ENCODE measurements at regions not wholly inside any gene's neighbourhood (a gene's known extent, or its start where the extent isn't known, plus 50 kb on each side); places are given as distances from the start of the nearest gene placed in this dataset.

GRCh38 chr18:78688916-78689315 is 290.7 kb upstream of the SALL3 start:
- TF ChIP-seq CTCF (conservative IDR thresholded peaks at IDR 0.05; ENCODE audit: low read depth, low read length): no peak
- H3K4me3 ChIP-seq (ENCODE audit: low read depth, low read length): no peak overlapping the region
- no peak for DNase-seq (ENCODE audit: low read depth)

DNA sequence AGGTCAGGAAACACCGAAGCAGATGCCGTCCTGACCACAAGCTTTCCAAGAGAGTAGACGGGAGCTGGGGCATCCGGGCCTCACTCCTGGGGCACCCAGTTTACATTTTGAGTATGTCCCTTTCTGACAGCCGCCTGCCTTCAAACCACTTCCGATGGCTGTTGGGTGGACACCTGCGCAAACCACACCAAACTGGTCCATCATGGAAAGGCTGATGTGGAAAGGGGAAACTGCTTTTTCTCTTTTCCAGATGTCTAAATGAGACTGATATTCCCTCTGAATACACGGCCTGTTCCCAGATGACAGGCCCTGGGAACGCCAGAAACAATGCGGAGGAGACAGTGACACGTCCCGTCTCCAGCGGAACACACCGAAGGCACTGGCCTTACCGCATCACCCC is 290.0 kb upstream of the SALL3 start:
- no peak overlapping the region for H3K4me3 ChIP-seq (ENCODE audit: low read depth, low read length)
- no peak for DNase-seq (ENCODE audit: low read depth)
- no peak for TF ChIP-seq CTCF (conservative IDR thresholded peaks at IDR 0.05; ENCODE audit: low read depth, low read length)

DNA sequence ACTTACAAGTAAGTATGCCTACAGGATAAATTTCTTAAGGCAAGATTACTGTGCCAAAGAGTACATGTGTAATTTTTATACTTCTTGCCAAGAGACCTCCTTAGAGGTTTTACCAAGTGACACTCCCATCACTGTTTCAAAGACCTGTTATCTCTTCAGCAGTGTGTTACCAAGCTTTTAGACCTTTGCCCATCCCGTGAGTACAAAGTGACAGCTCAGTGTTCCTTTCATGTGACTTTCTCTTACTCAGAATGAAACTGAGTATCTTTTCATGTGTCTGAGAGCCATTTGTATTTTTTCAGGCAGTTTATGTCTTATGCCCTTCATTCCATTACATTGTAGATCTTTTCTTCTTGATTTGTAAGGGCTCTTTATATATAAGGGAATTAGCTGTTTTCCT is 287.5 kb upstream of the SALL3 start:
- H3K4me3 ChIP-seq (ENCODE audit: low read depth, low read length): no peak overlapping the region
- no peak for TF ChIP-seq CTCF (conservative IDR thresholded peaks at IDR 0.05; ENCODE audit: low read depth, low read length)
- DNase-seq (ENCODE audit: low read depth): no peak

- TF ChIP-seq CTCF (conservative IDR thresholded peaks at IDR 0.05; ENCODE audit: low read depth, low read length): no peak
- no peak for DNase-seq (ENCODE audit: low read depth)
- H3K4me3 ChIP-seq (ENCODE audit: low read depth, low read length): no peak overlapping the region
Observed at GRCh38 chr18:78693429-78693828, 286.2 kb upstream of the SALL3 start.

GRCh38 chr18:78696698-78697435 is 282.8 kb upstream of the SALL3 start:
- DNase-seq (ENCODE audit: low read depth): no peak
- TF ChIP-seq CTCF (conservative IDR thresholded peaks at IDR 0.05; ENCODE audit: low read depth, low read length): no peak

GRCh38 chr18:78697446-78697845 is 282.2 kb upstream of the SALL3 start:
- TF ChIP-seq CTCF (conservative IDR thresholded peaks at IDR 0.05; ENCODE audit: low read depth, low read length): no peak
- DNase-seq (ENCODE audit: low read depth): no peak
- no peak overlapping the region for H3K4me3 ChIP-seq (ENCODE audit: low read depth, low read length)

More at GRCh38 chr18:78696698-78697435, 282.8 kb upstream of the SALL3 start:
- H3K4me3 ChIP-seq (ENCODE audit: low read depth, low read length): no peak overlapping the region

DNA sequence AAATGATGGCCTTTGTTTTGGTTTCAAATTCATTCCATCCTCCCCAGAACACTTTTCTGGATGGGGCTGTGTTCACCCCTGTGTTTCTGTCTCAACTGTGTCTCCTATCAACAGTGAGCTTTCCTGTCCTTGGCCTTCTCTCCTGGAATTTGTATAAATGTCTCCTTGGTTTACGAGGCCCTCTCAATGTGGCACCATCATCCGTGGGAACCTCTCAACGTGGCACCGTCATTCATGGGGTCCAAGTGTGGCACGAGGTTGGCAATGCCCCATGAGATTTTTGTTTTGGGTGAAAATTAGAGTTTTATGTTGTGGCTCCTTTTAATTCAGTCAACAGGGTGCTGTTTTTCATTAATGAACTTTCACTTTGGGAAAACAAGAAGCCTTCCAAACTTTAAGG is 280.7 kb upstream of the SALL3 start:
- no peak overlapping the region for H3K4me3 ChIP-seq (ENCODE audit: low read depth, low read length)
- no peak for TF ChIP-seq CTCF (conservative IDR thresholded peaks at IDR 0.05; ENCODE audit: low read depth, low read length)
- no peak for DNase-seq (ENCODE audit: low read depth)
